ENCODE measurements at regions not wholly inside any gene's neighbourhood (a gene's known extent, or its start where the extent isn't known, plus 50 kb on each side); places are given as distances from the start of the nearest gene placed in this dataset.

DNA sequence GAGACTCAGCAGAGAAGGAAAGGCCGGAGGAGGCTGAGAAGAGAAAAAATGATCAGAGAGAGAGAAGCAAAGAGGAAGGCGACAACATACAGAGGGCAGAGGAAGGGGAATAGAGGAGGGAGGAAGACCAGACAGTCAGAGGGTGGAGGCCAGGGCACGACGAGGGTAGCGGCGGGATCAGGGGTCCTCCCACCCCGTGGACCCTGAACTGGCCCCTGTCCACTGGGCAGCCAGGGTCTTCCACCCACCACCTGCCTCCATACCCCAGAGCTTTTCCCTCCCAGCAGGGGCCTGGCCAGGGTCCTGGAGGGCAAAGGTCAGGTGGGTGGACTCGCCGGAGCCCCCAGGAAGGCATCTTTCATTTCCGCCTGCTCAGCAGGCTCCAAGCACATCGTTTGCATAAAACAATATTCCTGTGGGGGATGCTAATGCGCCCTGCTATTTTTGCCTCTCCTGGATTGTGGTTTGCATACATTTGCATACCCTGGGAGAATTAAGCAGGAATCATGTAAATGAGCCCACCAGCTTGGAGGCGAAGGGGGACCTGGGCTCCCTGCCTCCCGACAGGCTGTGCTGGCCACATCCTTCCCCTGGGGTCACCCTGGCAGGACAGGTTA lies 394.1 kb downstream of the MN1 start:
- no peak for DNase-seq
- Histone ChIP-seq H3K4me1 (replicated peaks in 1 of 2) (no peaks in the 10 kb centered on the region), H3K27me3 (peaks cover 18% of the 10 kb centered on the region), H3K27ac (no peak overlapping the region), H3K36me3 (replicated peaks in 1 of 2) (no peaks in the 10 kb centered on the region), H3K9me3 (replicated peaks in 1 of 3) (no peaks in the 10 kb centered on the region), H3K4me3 (no peak overlapping the region)
- WGBS, 4 donors = 50 to 74% (median 64%) methylated on average over 12 to 14 of the region's 14 CpGs
- TF ChIP-seq POLR2A (IDR thresholded peaks at IDR 0.05) = no peak
- TF ChIP-seq, protein P1, sequence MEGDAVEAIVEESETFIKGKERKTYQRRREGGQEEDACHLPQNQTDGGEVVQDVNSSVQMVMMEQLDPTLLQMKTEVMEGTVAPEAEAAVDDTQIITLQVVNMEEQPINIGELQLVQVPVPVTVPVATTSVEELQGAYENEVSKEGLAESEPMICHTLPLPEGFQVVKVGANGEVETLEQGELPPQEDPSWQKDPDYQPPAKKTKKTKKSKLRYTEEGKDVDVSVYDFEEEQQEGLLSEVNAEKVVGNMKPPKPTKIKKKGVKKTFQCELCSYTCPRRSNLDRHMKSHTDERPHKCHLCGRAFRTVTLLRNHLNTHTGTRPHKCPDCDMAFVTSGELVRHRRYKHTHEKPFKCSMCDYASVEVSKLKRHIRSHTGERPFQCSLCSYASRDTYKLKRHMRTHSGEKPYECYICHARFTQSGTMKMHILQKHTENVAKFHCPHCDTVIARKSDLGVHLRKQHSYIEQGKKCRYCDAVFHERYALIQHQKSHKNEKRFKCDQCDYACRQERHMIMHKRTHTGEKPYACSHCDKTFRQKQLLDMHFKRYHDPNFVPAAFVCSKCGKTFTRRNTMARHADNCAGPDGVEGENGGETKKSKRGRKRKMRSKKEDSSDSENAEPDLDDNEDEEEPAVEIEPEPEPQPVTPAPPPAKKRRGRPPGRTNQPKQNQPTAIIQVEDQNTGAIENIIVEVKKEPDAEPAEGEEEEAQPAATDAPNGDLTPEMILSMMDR (IDR thresholded peaks at IDR 0.05) = no peak
- intact Hi-C loops (cut with DNase I) = loop anchor here (5.0 kb wide), 1 partner anchor 395 kb away; the partner anchor contains the start of gene MN1 (in 2 of the 2)

- intact Hi-C loops (cut with DNase I) = loop anchor here (5.0 kb wide), 1 partner anchor 394 kb away; the partner anchor contains the start of gene MN1 (in 2 of the 2)
- no peaks in the 10 kb centered on the region for H3K9me3 ChIP-seq (replicated peaks in 1 of 3)
- H3K36me3 ChIP-seq (replicated peaks in 1 of 2) = no peaks in the 10 kb centered on the region
- WGBS, 4 donors = 58 to 74% (median 69%) methylated on average over 2 of the region's 2 CpGs
- no peak overlapping the region for H3K4me3 ChIP-seq
- no peak for DNase-seq
- TF ChIP-seq POLR2A (IDR thresholded peaks at IDR 0.05) = no peak
- TF ChIP-seq, protein P1 (IDR thresholded peaks at IDR 0.05) = no peak
- no peaks in the 10 kb centered on the region for H3K4me1 ChIP-seq (replicated peaks in 1 of 2)
- H3K27ac ChIP-seq = no peak overlapping the region
- H3K27me3 ChIP-seq = peaks cover 18% of the 10 kb centered on the region
Observed at GRCh38 chr22:27408068-27408467, 393.5 kb downstream of the MN1 start.

DNA sequence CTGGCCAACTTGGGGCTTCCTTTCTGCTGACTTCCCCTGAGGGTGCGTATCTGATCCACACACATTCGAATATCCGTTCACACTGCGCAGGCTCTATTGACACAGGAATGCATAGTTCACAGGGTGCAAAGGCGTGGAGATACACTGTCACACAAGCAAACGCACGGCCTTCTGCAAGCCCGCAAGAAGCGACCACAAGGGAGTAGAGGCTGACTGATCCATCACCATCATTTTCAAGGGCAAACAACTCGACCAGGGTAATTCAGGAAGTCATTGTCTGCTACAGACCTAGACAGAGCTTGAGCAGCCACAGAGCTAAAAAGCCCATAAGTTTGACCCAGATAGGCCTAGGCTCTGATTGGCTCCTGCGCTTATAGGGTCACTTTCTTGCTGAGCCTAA lies 392.3 kb downstream of the MN1 start:
- Histone ChIP-seq H3K4me3 (no peak overlapping the region), H3K27me3 (peaks cover 28% of the 10 kb centered on the region), H3K36me3 (replicated peaks in 1 of 2) (no peaks in the 10 kb centered on the region), H3K9me3 (replicated peaks in 1 of 3) (no peaks in the 10 kb centered on the region), H3K27ac (no peak overlapping the region), H3K4me1 (replicated peaks in 1 of 2) (no peaks in the 10 kb centered on the region)
- TF ChIP-seq, protein P1 (IDR thresholded peaks at IDR 0.05) = no peak
- TF ChIP-seq POLR2A (IDR thresholded peaks at IDR 0.05) = no peak
- WGBS, 4 donors = 59 to 75% (median 67%) methylated on average over 11 of the region's 11 CpGs
- no peak for DNase-seq
- intact Hi-C loops (cut with DNase I) = loop anchor here (5.0 kb wide), 1 partner anchor 393 kb away; the partner anchor contains the start of gene MN1 (in 2 of the 2)

- TF ChIP-seq, protein P1 (IDR thresholded peaks at IDR 0.05) = no peak
- no peak for TF ChIP-seq POLR2A (IDR thresholded peaks at IDR 0.05)
- WGBS, 4 donors = 75 to 86% (median 84%) methylated on average over 7 of the region's 7 CpGs
- H3K36me3 ChIP-seq (replicated peaks in 1 of 2) = no peaks in the 10 kb centered on the region
- no peak for DNase-seq
- no peak overlapping the region for H3K4me3 ChIP-seq
- H3K9me3 ChIP-seq (replicated peaks in 1 of 3) = no peaks in the 10 kb centered on the region
- H3K27me3 ChIP-seq = peaks cover 23% of the 10 kb centered on the region
- intact Hi-C loops (cut with DNase I) = no loop called here
- no peaks in the 10 kb centered on the region for H3K4me1 ChIP-seq (replicated peaks in 1 of 2)
- no peak overlapping the region for H3K27ac ChIP-seq
Observed at GRCh38 chr22:27412866-27413445, 388.6 kb downstream of the MN1 start.

All from adrenal gland (tissue), 9 donors.